Stomach (tissue), 8 donors: ENCODE measurements at regions not wholly inside any gene's neighbourhood (a gene's known extent, or its start where the extent isn't known, plus 50 kb on each side); places are given as distances from the start of the nearest gene placed in this dataset.

Experiments
- DNase-seq, 2 donors: peaks; one replicate each; pipeline versions ENCODE4 v3.0.0 to v3.0.0-alpha.2; 2013 to 2019
- H3K27ac ChIP-seq, 5 donors: fragments of 200-600 bp in 4 of 5; sonication (generic) in 4 of 5; one replicate each; pipeline ENCODE4 v1.5.1; 2013 to 2019; ENCODE audit warnings: mild to moderate bottlenecking in 1 of 5, moderate library complexity in 1 of 5
- H3K27me3 ChIP-seq, 3 donors: fragments of 200-600 bp; sonication (generic); one replicate each; pipeline ENCODE4 v1.5.1; 2017 to 2019; ENCODE audit warnings: mixed run types in 1 of 3
- H3K36me3 ChIP-seq, 4 donors: fragments of 200-600 bp; sonication (generic); 1 replicate in 3 of 4; 2 replicates in 1 of 4; pipeline ENCODE4 v1.5.1; 2016 to 2019
- H3K4me1 ChIP-seq, 4 donors: fragments of 200-600 bp; sonication (generic); one replicate each; pipeline ENCODE4 v1.5.1; 2016 to 2019
- H3K4me3 ChIP-seq, 4 donors: fragments of 200-600 bp; sonication (generic) in 3 of 4; one replicate each; pipeline ENCODE4 v1.5.1; 2016 to 2019; ENCODE audit warnings: mild to moderate bottlenecking in 1 of 4
- H3K9me3 ChIP-seq, 4 donors: fragments of 200-600 bp; sonication (generic); one replicate each; pipeline ENCODE4 v1.5.1; 2016 to 2019
- EP300 ChIP-seq: sonication (generic); formaldehyde crosslinking; IDR thresholded peaks from one replicate; pipeline ENCODE4 v1.6.1; 2017; ENCODE audit warnings: antibody characterized with exemption
- POLR2A ChIP-seq, 4 donors: fragments of 450-650 bp; IDR thresholded peaks; one replicate each; pipeline ENCODE4 v1.6.1; 2016; ENCODE audit warnings: antibody characterized with exemption in 4 of 4, control low read depth in 2 of 4, mild to moderate bottlenecking in 1 of 4, moderate library complexity in 1 of 4
- POLR2AphosphoS5 ChIP-seq, 3 donors: sonication (generic); formaldehyde crosslinking; IDR thresholded peaks; one replicate each; pipeline ENCODE4 v1.6.1; 2016; ENCODE audit warnings: antibody characterized with exemption in 3 of 3
- WGBS, 5 donors: extraction: QIAGEN DNeasy Blood & Tissue Kit in 3 of 5; methylation state at CpG; one replicate each; pipeline versions ENCODE4 v1.1.5 to v1.1.7; 2013 to 2018; 5-methylcytosine and 5-hydroxymethylcytosine counted together
- intact Hi-C: fragments of 100-400 bp; cut with DNase I; formaldehyde crosslinking; loops from one replicate; pipeline ENCODE4 v1.15.1; 2023; ENCODE audit warnings: low total_unique reads
- TF ChIP-seq, protein P1 (sequence below), 7 experiments: fragments of 450-650 bp in 4 of 7; fragments of 200-600 bp in 3 of 7; sonication (generic) in 3 of 7; IDR thresholded peaks; one replicate each; pipeline ENCODE4 v1.5.1; 2016 to 2019; ENCODE audit warnings: antibody characterized with exemption in 7 of 7, control low read depth in 2 of 7, mild to moderate bottlenecking in 1 of 7
- donor health status: healthy with polysubstance abuse.
- donor health status: Bipolar disorder and iron deficiency.
- donor health status: healthy.

DNA sequence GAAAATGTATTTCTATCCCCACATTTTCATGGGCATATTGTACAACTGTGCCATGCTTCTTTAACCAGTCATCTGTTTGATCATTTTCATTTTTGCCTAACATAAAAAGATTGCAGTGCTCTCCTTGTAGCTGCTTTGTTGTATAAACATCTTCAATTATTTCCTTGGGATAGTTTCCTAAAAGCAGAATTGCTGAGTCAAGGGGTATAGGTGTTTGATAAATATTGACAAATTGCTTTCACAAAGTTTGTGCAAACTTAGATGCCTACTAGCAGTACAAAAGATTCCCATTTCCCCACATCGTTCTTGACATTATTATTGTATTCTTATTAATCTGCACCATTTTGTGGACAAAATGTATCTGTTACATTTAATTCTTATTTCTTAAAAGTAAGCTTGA, 479.6 kb downstream of the FBXO15 start:
- no peak for DNase-seq
- intact Hi-C loops, result no loop called here
- Histone ChIP-seq H3K36me3 (no peaks in the 10 kb centered on the region), H3K4me1 (no peaks in the 10 kb centered on the region), H3K27me3 (no peaks in the 10 kb centered on the region), H3K9me3 (no peaks in the 10 kb centered on the region), H3K4me3 (no peak overlapping the region), H3K27ac (no peak overlapping the region)
- TF ChIP-seq POLR2AphosphoS5 (IDR thresholded peaks at IDR 0.05) (no peak), EP300 (no peak), POLR2A (IDR thresholded peaks at IDR 0.05) (no peak)
- TF ChIP-seq, protein P1, sequence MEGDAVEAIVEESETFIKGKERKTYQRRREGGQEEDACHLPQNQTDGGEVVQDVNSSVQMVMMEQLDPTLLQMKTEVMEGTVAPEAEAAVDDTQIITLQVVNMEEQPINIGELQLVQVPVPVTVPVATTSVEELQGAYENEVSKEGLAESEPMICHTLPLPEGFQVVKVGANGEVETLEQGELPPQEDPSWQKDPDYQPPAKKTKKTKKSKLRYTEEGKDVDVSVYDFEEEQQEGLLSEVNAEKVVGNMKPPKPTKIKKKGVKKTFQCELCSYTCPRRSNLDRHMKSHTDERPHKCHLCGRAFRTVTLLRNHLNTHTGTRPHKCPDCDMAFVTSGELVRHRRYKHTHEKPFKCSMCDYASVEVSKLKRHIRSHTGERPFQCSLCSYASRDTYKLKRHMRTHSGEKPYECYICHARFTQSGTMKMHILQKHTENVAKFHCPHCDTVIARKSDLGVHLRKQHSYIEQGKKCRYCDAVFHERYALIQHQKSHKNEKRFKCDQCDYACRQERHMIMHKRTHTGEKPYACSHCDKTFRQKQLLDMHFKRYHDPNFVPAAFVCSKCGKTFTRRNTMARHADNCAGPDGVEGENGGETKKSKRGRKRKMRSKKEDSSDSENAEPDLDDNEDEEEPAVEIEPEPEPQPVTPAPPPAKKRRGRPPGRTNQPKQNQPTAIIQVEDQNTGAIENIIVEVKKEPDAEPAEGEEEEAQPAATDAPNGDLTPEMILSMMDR (IDR thresholded peaks at IDR 0.05), result no peak
- WGBS, 5 donors, result 27 to 60% (median 40%) methylated on average over 1 of the region's 1 CpG

DNA sequence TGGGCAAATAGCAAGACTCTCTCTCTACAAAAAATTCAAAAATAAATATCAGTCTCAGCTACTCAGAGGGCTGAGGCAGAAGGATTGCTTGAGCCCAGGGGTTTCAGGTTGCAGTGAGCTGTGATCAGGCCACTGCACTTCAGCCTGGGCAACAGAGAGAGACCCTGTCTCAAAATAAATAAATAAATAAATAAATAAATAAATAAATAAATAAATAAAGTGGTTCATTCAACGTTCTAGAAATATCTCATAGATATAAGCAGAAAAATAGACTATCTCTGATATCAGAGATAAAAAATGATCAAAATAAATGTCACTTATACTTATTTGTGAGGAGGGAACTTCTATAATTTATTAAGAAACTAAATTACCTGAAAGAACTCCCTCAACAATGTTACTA, 480.9 kb downstream of the FBXO15 start:
- no peaks in the 10 kb centered on the region for H3K4me1 ChIP-seq
- H3K9me3 ChIP-seq, result no peaks in the 10 kb centered on the region
- TF ChIP-seq, protein P1 (IDR thresholded peaks at IDR 0.05), result no peak
- intact Hi-C loops, result no loop called here
- H3K4me3 ChIP-seq, result no peak overlapping the region
- H3K36me3 ChIP-seq, result no peaks in the 10 kb centered on the region
- H3K27ac ChIP-seq, result no peak overlapping the region
- 73 to 89% (median 86%) methylated on average over 1 of the region's 1 CpG for WGBS, 5 donors
- H3K27me3 ChIP-seq, result no peaks in the 10 kb centered on the region
- no peak for DNase-seq

DNA sequence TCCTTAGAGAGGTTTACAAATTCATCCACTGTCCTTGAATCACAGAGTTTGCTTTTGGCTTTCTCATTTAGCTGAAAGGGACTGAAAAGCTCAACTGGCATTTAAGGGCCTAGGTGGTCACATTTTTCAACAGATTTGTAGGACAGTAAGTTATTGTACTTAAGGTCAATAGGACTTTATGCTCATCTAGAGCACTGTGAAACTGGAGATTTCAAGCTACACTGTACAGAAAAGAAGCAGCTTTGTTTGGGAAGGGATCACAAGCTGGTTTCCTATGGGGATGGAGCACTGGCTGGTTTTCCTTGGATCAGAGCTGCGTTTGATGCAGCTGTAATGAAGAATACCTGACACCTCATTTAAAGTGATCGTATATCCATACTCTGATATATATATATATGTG, 482.7 kb downstream of the FBXO15 start:
- TF ChIP-seq POLR2AphosphoS5 (IDR thresholded peaks at IDR 0.05) (no peak), POLR2A (IDR thresholded peaks at IDR 0.05) (no peak), EP300 (no peak)
- TF ChIP-seq, protein P1 (IDR thresholded peaks at IDR 0.05), result no peak
- intact Hi-C loops, result no loop called here
- Histone ChIP-seq H3K27ac (no peak overlapping the region), H3K27me3 (no peaks in the 10 kb centered on the region), H3K4me1 (no peaks in the 10 kb centered on the region), H3K36me3 (no peaks in the 10 kb centered on the region), H3K9me3 (no peaks in the 10 kb centered on the region), H3K4me3 (no peak overlapping the region)
- 91 to 96% (median 93%) methylated on average over 2 of the region's 2 CpGs for WGBS, 5 donors
- DNase-seq, result no peak

DNA sequence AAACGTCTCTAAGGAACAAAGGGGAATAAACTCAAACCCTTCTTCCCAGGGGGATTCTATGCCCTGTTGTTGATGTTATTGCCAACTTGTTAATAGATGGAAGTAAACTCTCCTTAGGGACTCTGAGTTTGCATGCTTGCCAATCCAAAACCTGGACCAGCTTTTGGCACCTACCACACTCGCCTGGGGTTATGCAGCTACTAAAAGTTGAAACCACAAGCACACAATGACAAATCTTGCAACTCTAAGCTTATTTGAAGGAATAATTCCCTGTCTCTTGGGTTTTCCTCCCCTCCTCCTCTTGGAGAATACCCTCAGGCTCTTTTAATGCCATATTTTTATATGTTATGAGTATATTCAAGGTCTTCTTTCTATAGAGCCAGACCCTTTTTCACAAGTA, 484.1 kb downstream of the FBXO15 start:
- DNase-seq, result no peak
- H3K4me3 ChIP-seq, result no peak overlapping the region
- TF ChIP-seq POLR2A (IDR thresholded peaks at IDR 0.05) (no peak), POLR2AphosphoS5 (IDR thresholded peaks at IDR 0.05) (no peak), EP300 (no peak)
- TF ChIP-seq, protein P1 (IDR thresholded peaks at IDR 0.05), result no peak
- no peaks in the 10 kb centered on the region for H3K4me1 ChIP-seq
- H3K9me3 ChIP-seq, result no peaks in the 10 kb centered on the region
- no peak overlapping the region for H3K27ac ChIP-seq
- no peaks in the 10 kb centered on the region for H3K27me3 ChIP-seq
- no peaks in the 10 kb centered on the region for H3K36me3 ChIP-seq
- intact Hi-C loops, result no loop called here
- WGBS, 5 donors, result 63 to 76% (median 71%) methylated on average over 2 of the region's 2 CpGs

DNA sequence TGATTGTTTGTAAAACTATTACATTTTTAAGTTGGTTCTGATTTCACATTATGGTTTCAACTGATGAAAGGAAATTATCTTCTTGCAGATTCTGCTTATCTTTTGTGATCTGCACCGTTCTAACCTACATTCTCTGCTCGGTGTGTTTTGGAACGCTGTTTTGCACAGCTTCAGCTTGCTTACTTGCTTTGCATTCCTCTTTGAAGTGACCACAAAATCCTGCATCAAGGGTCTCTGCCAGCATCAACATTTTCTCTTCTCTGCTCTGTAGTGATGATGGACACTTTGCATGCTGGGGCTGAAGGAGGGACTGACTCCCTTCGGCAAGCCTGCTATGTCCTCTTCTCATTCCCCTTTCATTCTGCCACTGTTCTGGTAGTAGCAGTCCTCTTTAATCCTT, 485.2 kb downstream of the FBXO15 start:
- DNase-seq, result no peak
- no peaks in the 10 kb centered on the region for H3K4me1 ChIP-seq
- no peaks in the 10 kb centered on the region for H3K36me3 ChIP-seq
- intact Hi-C loops, result no loop called here
- no peaks in the 10 kb centered on the region for H3K27me3 ChIP-seq
- WGBS, 5 donors, result 63 to 77% (median 71%) methylated on average over 4 of the region's 4 CpGs
- no peaks in the 10 kb centered on the region for H3K9me3 ChIP-seq
- TF ChIP-seq POLR2A (IDR thresholded peaks at IDR 0.05) (no peak), POLR2AphosphoS5 (IDR thresholded peaks at IDR 0.05) (no peak), EP300 (no peak)
- TF ChIP-seq, protein P1 (IDR thresholded peaks at IDR 0.05), result no peak
- H3K27ac ChIP-seq, result no peak overlapping the region
- H3K4me3 ChIP-seq, result no peak overlapping the region
